ENCODE measurements at regions not wholly inside any gene's neighbourhood (a gene's known extent, or its start where the extent isn't known, plus 50 kb on each side); places are given as distances from the start of the nearest gene placed in this dataset.

- FAIRE-seq (peak; percentile 43), DNase-seq (ENCODE audit: low read depth) (no peak)
- H3K4me3 ChIP-seq (ENCODE audit: low read depth, low read length): no peak overlapping the region
- H3K27me3 ChIP-seq (ENCODE audit: control insufficient read depth, insufficient read depth, low read length): no peaks in the 10 kb centered on the region
- no peak for TF ChIP-seq CTCF (IDR thresholded peaks at IDR 0.05; ENCODE audit: insufficient read depth, low read length, severe bottlenecking)
- H3K36me3 ChIP-seq (ENCODE audit: control insufficient read depth, insufficient read depth, low read length): no peaks in the 10 kb centered on the region
These were observed 113.7 kb upstream of the KCTD3 start for GRCh38 chr1:215453440-215453839.

DNA sequence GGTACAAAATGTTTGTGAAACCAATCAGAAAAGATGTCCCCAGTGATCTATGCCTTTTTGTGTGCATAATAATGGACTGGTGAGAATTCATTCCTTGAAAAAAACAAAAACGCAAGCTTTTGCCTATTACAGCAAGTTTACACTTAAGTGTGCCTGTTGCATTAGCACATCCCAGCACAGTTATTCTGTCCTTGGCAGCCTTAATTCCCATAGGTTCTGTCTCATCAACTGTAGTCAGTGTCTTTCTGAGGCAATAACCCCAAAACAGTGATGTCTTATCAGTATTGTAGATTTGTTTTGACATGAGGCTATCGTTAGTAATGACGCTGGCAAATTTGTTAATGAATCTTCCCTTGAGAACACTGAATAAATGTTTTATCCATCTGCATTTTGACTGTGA is 109.9 kb upstream of the KCTD3 start:
- no peaks in the 10 kb centered on the region for H3K27me3 ChIP-seq (ENCODE audit: control insufficient read depth, insufficient read depth, low read length)
- no peak for DNase-seq (ENCODE audit: low read depth)

DNA sequence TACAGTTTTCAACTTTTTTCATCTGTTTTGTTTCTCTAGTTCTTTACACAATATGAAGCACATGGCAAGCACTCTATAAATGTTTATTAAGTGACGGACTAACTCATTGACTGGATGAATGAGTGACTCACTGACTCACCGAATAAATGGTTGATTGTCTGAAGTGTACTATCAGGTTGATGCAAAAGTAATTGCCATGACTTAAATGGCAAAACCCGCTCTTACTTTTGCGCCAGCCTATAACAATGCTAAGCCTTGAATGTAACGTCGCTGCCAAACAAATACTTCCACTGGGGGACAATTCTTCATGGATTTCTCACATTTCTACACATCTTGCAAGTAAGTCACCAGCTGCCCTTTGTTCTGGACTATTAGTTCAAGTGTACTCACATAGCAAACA is 109.0 kb upstream of the KCTD3 start:
- FAIRE-seq (no peak), DNase-seq (ENCODE audit: low read depth) (peak; percentile 29)
- TF ChIP-seq CTCF (IDR thresholded peaks at IDR 0.05; ENCODE audit: insufficient read depth, low read length, severe bottlenecking): no peak
- Histone ChIP-seq H3K4me3 (ENCODE audit: low read depth, low read length) (no peak overlapping the region), H3K36me3 (ENCODE audit: control insufficient read depth, insufficient read depth, low read length) (no peaks in the 10 kb centered on the region), H3K27me3 (ENCODE audit: control insufficient read depth, insufficient read depth, low read length) (no peaks in the 10 kb centered on the region)

More for the DNA sequence above, 109.9 kb upstream of the KCTD3 start:
- FAIRE-seq: no peak
- TF ChIP-seq CTCF (IDR thresholded peaks at IDR 0.05; ENCODE audit: insufficient read depth, low read length, severe bottlenecking): no peak
- H3K4me3 ChIP-seq (ENCODE audit: low read depth, low read length): no peak overlapping the region
- no peaks in the 10 kb centered on the region for H3K36me3 ChIP-seq (ENCODE audit: control insufficient read depth, insufficient read depth, low read length)

DNA sequence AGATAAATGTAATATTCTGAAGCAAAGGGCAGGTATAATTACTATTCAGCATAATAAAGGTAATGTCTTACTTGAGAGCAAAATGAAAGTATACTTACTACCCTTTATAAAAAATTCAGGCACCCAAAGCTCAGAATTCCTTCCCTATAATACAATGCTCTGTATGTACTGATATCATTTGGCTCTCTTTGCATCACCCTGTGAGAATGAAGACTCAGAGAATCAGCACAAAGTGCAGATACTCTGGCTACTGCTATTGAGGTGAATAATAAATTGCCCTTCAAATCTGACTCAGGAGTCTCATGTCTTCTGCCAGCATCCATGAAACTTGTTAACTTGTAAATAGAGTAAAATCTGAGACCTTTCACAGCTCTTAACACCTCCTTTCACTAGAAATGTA is 108.5 kb upstream of the KCTD3 start:
- Histone ChIP-seq H3K27me3 (ENCODE audit: control insufficient read depth, insufficient read depth, low read length) (no peaks in the 10 kb centered on the region), H3K36me3 (ENCODE audit: control insufficient read depth, insufficient read depth, low read length) (no peaks in the 10 kb centered on the region), H3K4me3 (ENCODE audit: low read depth, low read length) (no peak overlapping the region)
- FAIRE-seq (no peak), DNase-seq (ENCODE audit: low read depth) (no peak)
- no peak for TF ChIP-seq CTCF (IDR thresholded peaks at IDR 0.05; ENCODE audit: insufficient read depth, low read length, severe bottlenecking)

- no peak for FAIRE-seq
- no peak overlapping the region for H3K4me3 ChIP-seq (ENCODE audit: low read depth, low read length)
These were observed 108.0 kb upstream of the KCTD3 start for GRCh38 chr1:215459136-215459535.

More at GRCh38 chr1:215459136-215459535, 108.0 kb upstream of the KCTD3 start:
- Histone ChIP-seq H3K27me3 (ENCODE audit: control insufficient read depth, insufficient read depth, low read length) (no peaks in the 10 kb centered on the region), H3K36me3 (ENCODE audit: control insufficient read depth, insufficient read depth, low read length) (no peaks in the 10 kb centered on the region)
- DNase-seq (ENCODE audit: low read depth): peak; percentile 8
- TF ChIP-seq CTCF (IDR thresholded peaks at IDR 0.05; ENCODE audit: insufficient read depth, low read length, severe bottlenecking): no peak

Data from bronchial epithelial cell (primary cell).